Activated CD8-positive, alpha-beta T cell treated with anti-CD3 and anti-CD28 coated beads for 36 hours (primary cell): ENCODE measurements at regions not wholly inside any gene's neighbourhood (a gene's known extent, or its start where the extent isn't known, plus 50 kb on each side); places are given as distances from the start of the nearest gene placed in this dataset.

Experiments used
- ATAC-seq: fragments of 200-7000 bp; cut with Tn5 transposase; one replicate; pipeline ENCODE4 v1.10.0; 2021; ENCODE audit warnings: mild to moderate bottlenecking, moderate library complexity
- CTCF ChIA-PET: fragments of 350-600 bp; sonication (Branson Sonifier 250); formaldehyde crosslinking; loops from one replicate; lab custom pipeline; 2021; ENCODE audit warnings: antibody characterized with exemption; lab: Charles Lee
- POLR2A ChIA-PET: fragments of 350-600 bp; sonication (Branson Sonifier 250); formaldehyde crosslinking; loops from one replicate; lab custom pipeline; 2021; ENCODE audit warnings: antibody characterized with exemption; lab: Charles Lee
- DNase-seq: peaks from one replicate; pipeline ENCODE4 v3.0.0-alpha.2; 2020
- H3K27ac Mint-ChIP-seq: one replicate; pipeline ENCODE4 v1.8.0; 2021; ENCODE audit warnings: mild to moderate bottlenecking, mixed read lengths
- H3K27me3 Mint-ChIP-seq: one replicate; pipeline ENCODE4 v1.8.0; 2021; ENCODE audit warnings: mixed read lengths
- H3K36me3 Mint-ChIP-seq: one replicate; pipeline ENCODE4 v1.8.0; 2021; ENCODE audit warnings: low read depth, mixed read lengths
- H3K4me1 Mint-ChIP-seq: one replicate; pipeline ENCODE4 v1.8.0; 2021; ENCODE audit warnings: low read depth, mixed read lengths
- H3K4me3 Mint-ChIP-seq: one replicate; pipeline ENCODE4 v1.8.0; 2021; ENCODE audit warnings: mild to moderate bottlenecking, moderate library complexity, mixed read lengths
- H3K9me3 Mint-ChIP-seq: one replicate; pipeline ENCODE4 v1.8.0; 2021; ENCODE audit warnings: mixed read lengths
- intact Hi-C: fragments of 100-400 bp; cut with micrococcal nuclease; formaldehyde crosslinking; loops from one replicate; pipeline ENCODE4 v1.10.0; 2022
- TF ChIP-seq, protein P1 (sequence below): fragments of 200-600 bp; IDR thresholded peaks from one replicate; pipeline ENCODE4 v1.8.0; 2022; ENCODE audit warnings: antibody characterized with exemption, mild to moderate bottlenecking

DNA sequence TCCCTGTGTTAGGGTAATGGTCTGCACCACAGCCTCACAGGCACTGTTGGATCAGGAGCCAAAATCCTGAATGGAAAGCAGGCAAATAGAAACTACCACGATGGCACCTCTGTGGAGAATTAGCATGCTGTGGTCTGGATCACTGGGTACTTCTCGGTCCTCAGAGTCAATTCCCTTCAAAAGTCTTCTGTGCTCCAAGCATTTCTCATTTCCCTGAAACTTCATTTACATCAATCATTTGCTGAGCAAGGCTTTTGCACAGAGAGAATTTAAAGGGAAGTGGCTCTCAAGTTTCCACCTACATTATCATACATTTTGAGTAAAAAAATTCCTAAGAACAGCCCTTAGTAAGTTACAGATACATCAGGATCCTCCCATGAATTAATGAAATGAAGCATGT, 293.9 kb upstream of the NPSR1 start:
- DNase-seq: no peak
- TF ChIP-seq, protein P1, sequence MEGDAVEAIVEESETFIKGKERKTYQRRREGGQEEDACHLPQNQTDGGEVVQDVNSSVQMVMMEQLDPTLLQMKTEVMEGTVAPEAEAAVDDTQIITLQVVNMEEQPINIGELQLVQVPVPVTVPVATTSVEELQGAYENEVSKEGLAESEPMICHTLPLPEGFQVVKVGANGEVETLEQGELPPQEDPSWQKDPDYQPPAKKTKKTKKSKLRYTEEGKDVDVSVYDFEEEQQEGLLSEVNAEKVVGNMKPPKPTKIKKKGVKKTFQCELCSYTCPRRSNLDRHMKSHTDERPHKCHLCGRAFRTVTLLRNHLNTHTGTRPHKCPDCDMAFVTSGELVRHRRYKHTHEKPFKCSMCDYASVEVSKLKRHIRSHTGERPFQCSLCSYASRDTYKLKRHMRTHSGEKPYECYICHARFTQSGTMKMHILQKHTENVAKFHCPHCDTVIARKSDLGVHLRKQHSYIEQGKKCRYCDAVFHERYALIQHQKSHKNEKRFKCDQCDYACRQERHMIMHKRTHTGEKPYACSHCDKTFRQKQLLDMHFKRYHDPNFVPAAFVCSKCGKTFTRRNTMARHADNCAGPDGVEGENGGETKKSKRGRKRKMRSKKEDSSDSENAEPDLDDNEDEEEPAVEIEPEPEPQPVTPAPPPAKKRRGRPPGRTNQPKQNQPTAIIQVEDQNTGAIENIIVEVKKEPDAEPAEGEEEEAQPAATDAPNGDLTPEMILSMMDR: no peak
- Mint-ChIP-seq H3K27me3 (no peaks in the 10 kb centered on the region), H3K9me3 (no peaks in the 10 kb centered on the region), H3K36me3 (no peaks in the 10 kb centered on the region), H3K27ac (no peak overlapping the region), H3K4me3 (no peak overlapping the region), H3K4me1 (no peaks in the 10 kb centered on the region)
- no peak for ATAC-seq
- POLR2A ChIA-PET: no interaction called here
- CTCF ChIA-PET: no interaction called here
- intact Hi-C loops: no loop called here

DNA sequence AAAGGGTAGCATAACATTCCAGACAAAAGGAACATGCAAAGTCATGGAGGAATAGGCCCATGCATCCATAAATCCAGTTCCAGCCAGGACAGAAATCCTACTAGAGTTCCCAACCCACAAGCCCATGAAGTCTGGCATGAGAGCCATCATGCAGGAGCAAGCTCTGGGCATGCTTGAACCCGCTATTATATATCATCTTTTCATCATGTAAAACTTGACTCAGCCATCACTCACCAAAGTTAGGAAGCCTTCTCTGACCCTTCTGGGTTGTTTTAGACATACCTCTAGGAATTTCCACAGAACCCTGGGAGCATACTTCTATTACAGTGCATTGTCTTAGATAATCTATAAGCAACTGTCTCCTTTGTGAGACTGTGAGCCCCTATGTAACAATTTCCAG, 293.0 kb upstream of the NPSR1 start:
- Mint-ChIP-seq H3K27ac (no peak overlapping the region), H3K9me3 (no peaks in the 10 kb centered on the region), H3K27me3 (no peaks in the 10 kb centered on the region), H3K4me3 (no peak overlapping the region), H3K36me3 (no peaks in the 10 kb centered on the region), H3K4me1 (no peaks in the 10 kb centered on the region)
- ChIA-PET CTCF (no interaction called here), POLR2A (no interaction called here)
- intact Hi-C loops: no loop called here
- ATAC-seq (no peak), DNase-seq (no peak)
- TF ChIP-seq, protein P1: no peak

DNA sequence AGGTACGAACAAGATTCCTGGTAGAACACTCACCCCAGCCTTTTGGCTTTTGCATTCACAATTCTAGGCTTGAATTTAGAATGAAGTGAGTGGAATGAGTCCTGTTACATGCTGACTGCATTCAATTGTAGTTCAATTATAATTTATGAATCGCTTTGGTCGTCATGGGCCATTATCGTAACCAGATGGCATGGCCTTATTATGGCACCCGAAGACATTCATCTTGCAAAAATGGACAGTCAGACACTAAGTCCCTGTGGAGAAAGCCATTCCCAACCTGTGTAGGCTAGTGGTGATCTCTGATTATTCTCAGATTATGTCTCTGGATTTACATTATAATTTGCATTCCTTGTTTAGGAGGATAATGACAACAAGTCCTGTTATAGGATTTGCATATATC, 292.4 kb upstream of the NPSR1 start:
- H3K27me3 Mint-ChIP-seq: no peaks in the 10 kb centered on the region
- TF ChIP-seq, protein P1: no peak
- H3K36me3 Mint-ChIP-seq: no peaks in the 10 kb centered on the region
- CTCF ChIA-PET: no interaction called here
- H3K27ac Mint-ChIP-seq: no peak overlapping the region
- H3K4me3 Mint-ChIP-seq: no peak overlapping the region
- POLR2A ChIA-PET: no interaction called here
- ATAC-seq (no peak), DNase-seq (no peak)
- H3K4me1 Mint-ChIP-seq: no peaks in the 10 kb centered on the region
- intact Hi-C loops: no loop called here
- no peaks in the 10 kb centered on the region for H3K9me3 Mint-ChIP-seq

DNA sequence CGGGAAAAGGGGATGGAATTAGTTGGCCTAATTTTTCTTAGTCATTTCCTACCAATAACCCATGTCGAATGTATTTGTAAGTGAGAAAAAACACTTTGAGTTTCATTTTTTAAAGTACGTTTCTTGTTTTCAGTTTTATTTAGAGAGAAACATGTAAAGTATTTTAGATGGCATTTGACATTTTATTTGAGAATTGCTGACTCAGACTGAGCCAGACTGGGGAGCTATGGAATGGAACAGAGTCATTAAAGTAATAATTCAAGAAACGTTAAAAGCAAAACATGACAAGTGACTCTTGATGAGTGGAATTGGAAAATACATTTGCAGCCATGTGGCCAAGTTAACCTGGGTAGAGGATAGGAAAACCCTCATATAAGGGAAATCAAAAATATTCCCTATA, 286.1 kb upstream of the NPSR1 start:
- intact Hi-C loops: no loop called here
- no peak for DNase-seq
- Mint-ChIP-seq H3K27ac (no peak overlapping the region), H3K27me3 (no peaks in the 10 kb centered on the region), H3K4me1 (no peaks in the 10 kb centered on the region), H3K4me3 (no peak overlapping the region), H3K36me3 (no peaks in the 10 kb centered on the region), H3K9me3 (peaks cover 7% of the 10 kb centered on the region)
- ChIA-PET CTCF (no interaction called here), POLR2A (no interaction called here)
- ATAC-seq: no peak
- TF ChIP-seq, protein P1: no peak

DNA sequence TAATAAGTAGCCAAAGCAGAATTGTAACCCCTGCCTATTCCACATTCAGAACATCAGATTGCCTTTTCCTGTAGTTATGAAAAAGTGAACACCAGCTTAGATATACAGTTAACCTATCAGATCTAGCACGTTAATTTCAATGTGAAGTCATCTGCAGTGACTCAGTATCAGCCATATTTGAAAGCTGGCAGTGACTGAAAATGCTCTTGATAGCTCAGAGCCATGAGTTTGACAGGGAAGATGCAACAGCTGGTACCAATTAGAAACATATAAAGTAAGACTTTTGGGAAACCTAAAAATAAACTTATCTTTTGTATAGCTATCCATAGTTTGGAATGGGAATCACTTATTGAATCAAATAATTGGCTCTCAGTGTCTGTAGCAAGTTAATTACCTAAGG, 284.1 kb upstream of the NPSR1 start:
- intact Hi-C loops: no loop called here
- no peaks in the 10 kb centered on the region for H3K27me3 Mint-ChIP-seq
- peaks cover 7% of the 10 kb centered on the region for H3K9me3 Mint-ChIP-seq
- TF ChIP-seq, protein P1: no peak
- DNase-seq: no peak
- H3K4me1 Mint-ChIP-seq: no peaks in the 10 kb centered on the region
- POLR2A ChIA-PET: no interaction called here
- CTCF ChIA-PET: no interaction called here
- no peak for ATAC-seq
- H3K4me3 Mint-ChIP-seq: no peak overlapping the region
- H3K27ac Mint-ChIP-seq: no peak overlapping the region
- H3K36me3 Mint-ChIP-seq: no peaks in the 10 kb centered on the region
